Loucy (cell line): ENCODE measurements at regions not wholly inside any gene's neighbourhood (a gene's known extent, or its start where the extent isn't known, plus 50 kb on each side); places are given as distances from the start of the nearest gene placed in this dataset.

Source experiments
- H2AFZ ChIP-seq: fragments of 200-600 bp; sonication (generic); 2 replicates; pipeline ENCODE4 v1.6.0; 2016; ENCODE audit warnings: antibody characterized with exemption, mild to moderate bottlenecking, low read length, moderate library complexity
- H3F3A ChIP-seq: fragments of 200-600 bp; 2 replicates; pipeline ENCODE4 v1.6.0; 2016; ENCODE audit warnings: antibody characterized with exemption, low read depth, mild to moderate bottlenecking
- H3K27me3 ChIP-seq: fragments of 200-600 bp; sonication (generic); 2 replicates; pipeline ENCODE4 v1.6.1; 2014; ENCODE audit warnings: low read length, mild to moderate bottlenecking; ENCODE audit not compliant: insufficient read depth, poor library complexity, severe bottlenecking
- H3K36me3 ChIP-seq: fragments of 200-600 bp; sonication (generic); 2 replicates; pipeline ENCODE4 v1.6.1; 2016; ENCODE audit warnings: low read length; ENCODE audit not compliant: insufficient read depth
- H3K4me1 ChIP-seq: fragments of 200-600 bp; sonication (generic); 2 replicates; pipeline ENCODE4 v1.5.1; 2014; ENCODE audit warnings: low read length, mild to moderate bottlenecking; ENCODE audit not compliant: insufficient read depth, poor library complexity, severe bottlenecking
- H3K4me2 ChIP-seq: fragments of 200-600 bp; sonication (generic); 2 replicates; pipeline ENCODE4 v1.6.0; 2014; ENCODE audit warnings: antibody characterized with exemption, low read length, low read depth, mild to moderate bottlenecking; ENCODE audit not compliant: poor library complexity, severe bottlenecking
- H3K4me3 ChIP-seq: fragments of 200-600 bp; sonication (generic); 2 replicates; pipeline ENCODE4 v1.5.1; 2014; ENCODE audit warnings: low read length, mild to moderate bottlenecking, mixed read lengths; ENCODE audit not compliant: poor library complexity, severe bottlenecking
- H3K79me2 ChIP-seq: fragments of 200-600 bp; sonication (generic); 2 replicates; pipeline ENCODE4 v1.6.1; 2014; ENCODE audit warnings: low read length; ENCODE audit not compliant: insufficient read depth
- H3K9ac ChIP-seq: fragments of 200-600 bp; sonication (generic); 2 replicates; pipeline ENCODE4 v1.6.0; 2014; ENCODE audit warnings: mild to moderate bottlenecking, low read depth, low read length, moderate library complexity; ENCODE audit not compliant: poor library complexity, severe bottlenecking
- H3K9me2 ChIP-seq: fragments of 200-600 bp; sonication (generic); replicated peaks from 2 replicates; pipeline ENCODE4 v1.6.1; 2016; ENCODE audit warnings: low read depth, low read length, mixed read lengths
- H3K9me3 ChIP-seq: fragments of 200-600 bp; sonication (generic); 2 replicates; pipeline ENCODE4 v1.6.1; 2014; ENCODE audit warnings: mild to moderate bottlenecking, antibody characterized with exemption, low read length, low read depth; ENCODE audit not compliant: insufficient read depth
- H4K20me1 ChIP-seq: fragments of 200-600 bp; sonication (generic); 2 replicates; pipeline ENCODE4 v1.6.0; 2014; ENCODE audit warnings: antibody characterized with exemption, low read length, mild to moderate bottlenecking; ENCODE audit not compliant: insufficient read depth, poor library complexity, severe bottlenecking
- EZH2phosphoT487 ChIP-seq: fragments of 200-600 bp; IDR thresholded peaks from 2 replicates; pipeline ENCODE4 v1.6.1; 2018; ENCODE audit warnings: antibody characterized with exemption, mild to moderate bottlenecking, moderate library complexity, borderline replicate concordance
- TF ChIP-seq, protein P1 (sequence below): fragments of 200-600 bp; sonication (generic); conservative IDR thresholded peaks from 2 replicates; pipeline ENCODE4 v1.5.1; 2014; ENCODE audit warnings: mild to moderate bottlenecking, antibody characterized with exemption, low read length

DNA sequence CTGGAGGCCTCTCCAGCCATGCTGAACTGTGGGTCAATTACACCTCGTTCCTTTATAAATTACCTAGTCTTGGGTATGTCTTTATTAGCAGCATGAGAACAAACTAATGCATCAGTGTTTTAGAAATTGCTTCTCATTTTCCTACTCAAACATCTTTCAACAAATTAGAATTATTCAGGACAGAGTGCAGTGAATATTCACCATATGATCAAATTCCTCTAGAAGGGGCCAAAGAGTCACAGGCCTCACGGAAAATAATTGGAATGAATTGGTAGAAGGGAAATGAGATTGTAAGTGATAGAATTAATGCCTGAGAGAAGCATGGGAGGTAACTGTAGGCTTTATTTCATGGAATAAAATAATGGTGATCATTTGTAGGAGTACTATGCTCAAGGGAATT lies 50.5 kb upstream of the CDH11 start:
- Histone ChIP-seq H3K4me1 (no peaks in the 10 kb centered on the region), H3K9ac (no peak overlapping the region), H3K27me3 (no peaks in the 10 kb centered on the region), H3K9me3 (no peaks in the 10 kb centered on the region), H3K9me2 (no peaks in the 10 kb centered on the region), H3K79me2 (no peaks in the 10 kb centered on the region), H3K4me3 (no peak overlapping the region), H2AFZ (no peak overlapping the region), H3K4me2 (no peak overlapping the region), H4K20me1 (no peaks in the 10 kb centered on the region), H3K36me3 (no peaks in the 10 kb centered on the region), H3F3A (no peaks in the 10 kb centered on the region)
- TF ChIP-seq, protein P1, sequence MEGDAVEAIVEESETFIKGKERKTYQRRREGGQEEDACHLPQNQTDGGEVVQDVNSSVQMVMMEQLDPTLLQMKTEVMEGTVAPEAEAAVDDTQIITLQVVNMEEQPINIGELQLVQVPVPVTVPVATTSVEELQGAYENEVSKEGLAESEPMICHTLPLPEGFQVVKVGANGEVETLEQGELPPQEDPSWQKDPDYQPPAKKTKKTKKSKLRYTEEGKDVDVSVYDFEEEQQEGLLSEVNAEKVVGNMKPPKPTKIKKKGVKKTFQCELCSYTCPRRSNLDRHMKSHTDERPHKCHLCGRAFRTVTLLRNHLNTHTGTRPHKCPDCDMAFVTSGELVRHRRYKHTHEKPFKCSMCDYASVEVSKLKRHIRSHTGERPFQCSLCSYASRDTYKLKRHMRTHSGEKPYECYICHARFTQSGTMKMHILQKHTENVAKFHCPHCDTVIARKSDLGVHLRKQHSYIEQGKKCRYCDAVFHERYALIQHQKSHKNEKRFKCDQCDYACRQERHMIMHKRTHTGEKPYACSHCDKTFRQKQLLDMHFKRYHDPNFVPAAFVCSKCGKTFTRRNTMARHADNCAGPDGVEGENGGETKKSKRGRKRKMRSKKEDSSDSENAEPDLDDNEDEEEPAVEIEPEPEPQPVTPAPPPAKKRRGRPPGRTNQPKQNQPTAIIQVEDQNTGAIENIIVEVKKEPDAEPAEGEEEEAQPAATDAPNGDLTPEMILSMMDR = no peak
- TF ChIP-seq EZH2phosphoT487 = no peak
